Gastroesophageal sphincter (tissue), 3 donors: ENCODE measurements at regions not wholly inside any gene's neighbourhood (a gene's known extent, or its start where the extent isn't known, plus 50 kb on each side); places are given as distances from the start of the nearest gene placed in this dataset.

Experiments used
- CTCF ChIP-seq, 4 experiments: fragments of 200-600 bp in 2 of 4; fragments of 450-650 bp in 2 of 4; sonication (generic) in 1 of 4; IDR thresholded peaks; one replicate each; pipeline ENCODE4 v1.5.1; 2017 to 2019; ENCODE audit warnings: antibody characterized with exemption in 4 of 4, mild to moderate bottlenecking in 2 of 4, moderate library complexity in 2 of 4
- POLR2A ChIP-seq, 2 donors: fragments of 450-650 bp; IDR thresholded peaks; one replicate each; pipeline ENCODE4 v1.6.1; 2017; ENCODE audit warnings: antibody characterized with exemption in 2 of 2, mild to moderate bottlenecking in 2 of 2, moderate library complexity in 1 of 2
- POLR2AphosphoS5 ChIP-seq: sonication (generic); formaldehyde crosslinking; IDR thresholded peaks from one replicate; pipeline ENCODE4 v1.6.1; 2017; ENCODE audit warnings: antibody characterized with exemption

DNA sequence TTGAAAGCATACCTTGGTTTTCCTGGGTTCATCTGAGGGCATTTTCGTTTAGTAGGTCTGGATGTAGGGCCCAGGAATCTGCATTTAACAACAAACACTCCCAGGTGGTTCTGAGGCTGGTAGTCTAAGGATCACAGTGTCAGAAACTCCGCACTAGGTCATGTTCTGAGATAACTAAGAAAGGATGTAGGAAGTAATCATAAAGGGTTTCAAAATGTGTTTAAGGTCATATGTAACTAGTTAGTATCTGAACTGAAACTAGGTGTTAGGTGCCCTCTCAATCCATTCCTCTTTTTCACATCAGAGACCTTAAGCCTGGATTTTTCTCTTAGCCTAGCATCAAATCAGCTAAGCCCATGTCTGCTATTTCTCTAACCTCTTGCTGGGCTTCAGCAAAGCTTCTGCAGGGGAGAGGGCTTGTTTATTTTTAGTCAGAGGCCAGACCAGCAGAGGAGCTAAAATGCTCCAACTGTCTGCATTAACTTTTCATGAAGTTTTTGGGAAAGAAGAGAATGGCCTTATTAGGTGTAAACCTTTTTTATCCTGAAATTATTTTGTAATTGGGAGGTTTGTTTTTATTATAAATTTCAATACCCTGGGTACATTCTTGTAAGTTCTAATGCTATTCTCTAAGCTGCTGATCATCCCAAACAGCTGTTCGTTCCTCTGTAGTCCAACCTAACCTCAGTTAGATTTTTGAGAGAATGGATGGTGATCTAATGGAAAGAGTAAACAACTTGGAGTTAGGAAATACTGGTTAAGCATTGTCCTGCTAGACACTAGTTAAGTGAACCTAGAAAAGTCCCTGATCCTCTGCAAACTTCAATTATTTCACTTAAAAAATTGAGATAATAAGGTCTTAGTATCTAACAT, 262.8 kb upstream of the RFC3 start:
- TF ChIP-seq POLR2AphosphoS5 (no peak), CTCF (IDR thresholded peaks at IDR 0.05) (no peak), POLR2A (IDR thresholded peaks at IDR 0.05) (no peak)
